HG03439 (cell line): ENCODE measurements at regions not wholly inside any gene's neighbourhood (a gene's known extent, or its start where the extent isn't known, plus 50 kb on each side); places are given as distances from the start of the nearest gene placed in this dataset.
"Not testable (repeated sequence)": the region's sequence is repeated elsewhere in the genome, so short reads cannot be mapped to it uniquely, and the experiment has no call there.

ENCODE experiments used
- ATAC-seq: cut with Tn5 transposase; IDR thresholded peaks from one replicate; pipeline ENCODE4 v1.9.1; 2021; ENCODE audit warnings: mild to moderate bottlenecking, moderate library complexity; ENCODE audit not compliant: unreplicated experiment

GRCh38 chr20:30164389-30164788 is 1093.1 kb upstream of the DEFB115 start:
- ATAC-seq = not testable (repeated sequence)

DNA sequence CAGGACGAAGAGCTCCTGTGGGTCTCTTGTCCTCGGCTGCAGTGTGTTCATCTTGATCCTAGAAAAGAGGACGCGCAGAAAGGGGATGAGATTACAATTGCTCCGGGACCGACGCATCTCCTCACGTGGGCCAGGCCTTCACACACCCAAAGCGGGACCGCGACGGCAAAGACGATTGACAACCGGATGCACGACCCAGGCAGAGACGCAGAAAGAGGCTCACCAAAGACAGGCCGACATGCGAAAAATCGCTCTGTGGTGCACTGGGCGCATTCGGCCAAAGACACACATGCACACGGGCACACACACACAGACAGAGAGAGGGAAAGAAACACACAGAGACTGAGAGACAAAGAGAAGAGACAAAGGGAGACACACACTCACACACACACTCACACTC is 1089.9 kb upstream of the DEFB115 start:
- ATAC-seq = no peak

- no peak for ATAC-seq
Observed at GRCh38 chr20:30168025-30168799, 1089.3 kb upstream of the DEFB115 start.

GRCh38 chr20:30168800-30169138 is 1088.7 kb upstream of the DEFB115 start:
- no peak for ATAC-seq

DNA sequence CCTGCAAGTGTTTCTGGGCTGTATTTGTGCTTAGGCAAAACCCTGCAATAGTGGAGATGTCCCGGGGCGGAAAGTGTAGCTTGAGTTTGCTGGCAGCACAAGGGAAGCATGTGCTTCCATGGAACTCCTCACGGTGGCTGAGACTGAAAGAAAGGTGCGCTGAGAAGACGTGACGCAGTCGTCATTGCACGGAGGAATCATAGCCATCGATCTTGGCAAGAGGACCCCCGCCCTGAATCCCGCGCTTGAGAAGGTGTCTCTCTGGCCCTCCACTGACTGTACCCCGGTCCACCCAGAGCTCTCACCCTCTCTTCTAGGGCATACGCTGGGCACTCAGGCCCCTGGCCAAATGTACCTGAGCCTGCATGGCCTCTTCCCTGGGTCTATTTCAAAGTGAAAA is 1081.8 kb upstream of the DEFB115 start:
- ATAC-seq = no peak

GRCh38 chr20:30183124-30183523 is 1074.3 kb upstream of the DEFB115 start:
- not testable (repeated sequence) for ATAC-seq

DNA sequence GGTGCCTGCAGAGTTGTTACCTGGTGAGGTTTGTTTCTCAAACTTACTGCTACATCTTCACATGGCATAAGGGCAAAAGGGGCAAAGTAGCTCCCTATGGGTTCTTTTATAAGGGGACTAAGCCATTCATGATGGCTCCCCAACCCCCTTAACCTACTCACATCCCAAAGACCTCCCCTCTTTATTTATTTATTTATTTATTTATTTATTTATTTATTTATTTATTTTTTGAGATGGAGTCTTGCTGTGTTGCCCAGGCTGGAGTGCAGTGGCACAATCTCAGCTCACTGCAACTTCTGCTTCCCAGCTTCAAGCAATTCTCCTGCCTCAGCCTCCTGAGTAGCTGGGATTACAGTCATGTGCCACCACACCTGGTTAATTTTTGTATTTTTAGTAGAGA is 1065.7 kb upstream of the DEFB115 start:
- ATAC-seq = not testable (repeated sequence)

DNA sequence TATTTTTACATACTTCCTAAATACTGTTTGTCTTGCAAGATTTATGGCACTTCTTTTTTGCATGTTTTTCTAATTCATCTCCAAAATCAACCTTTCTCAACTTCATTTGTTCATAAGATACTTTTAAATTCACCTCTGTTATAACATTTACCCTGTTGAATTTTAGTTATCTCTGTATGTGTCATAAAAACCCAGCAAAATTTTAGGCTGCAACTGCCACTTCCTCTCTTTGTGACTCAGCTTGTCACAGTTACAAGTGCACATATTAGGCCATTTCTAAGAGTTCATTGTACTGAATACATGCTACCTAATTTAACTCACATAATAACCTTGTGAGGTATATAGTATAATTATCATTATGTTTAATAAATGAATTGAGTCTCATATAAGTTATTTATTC is 1023.0 kb upstream of the DEFB115 start:
- ATAC-seq = not testable (repeated sequence)

GRCh38 chr20:30275073-30275472 is 982.4 kb upstream of the DEFB115 start:
- ATAC-seq = not testable (repeated sequence)

DNA sequence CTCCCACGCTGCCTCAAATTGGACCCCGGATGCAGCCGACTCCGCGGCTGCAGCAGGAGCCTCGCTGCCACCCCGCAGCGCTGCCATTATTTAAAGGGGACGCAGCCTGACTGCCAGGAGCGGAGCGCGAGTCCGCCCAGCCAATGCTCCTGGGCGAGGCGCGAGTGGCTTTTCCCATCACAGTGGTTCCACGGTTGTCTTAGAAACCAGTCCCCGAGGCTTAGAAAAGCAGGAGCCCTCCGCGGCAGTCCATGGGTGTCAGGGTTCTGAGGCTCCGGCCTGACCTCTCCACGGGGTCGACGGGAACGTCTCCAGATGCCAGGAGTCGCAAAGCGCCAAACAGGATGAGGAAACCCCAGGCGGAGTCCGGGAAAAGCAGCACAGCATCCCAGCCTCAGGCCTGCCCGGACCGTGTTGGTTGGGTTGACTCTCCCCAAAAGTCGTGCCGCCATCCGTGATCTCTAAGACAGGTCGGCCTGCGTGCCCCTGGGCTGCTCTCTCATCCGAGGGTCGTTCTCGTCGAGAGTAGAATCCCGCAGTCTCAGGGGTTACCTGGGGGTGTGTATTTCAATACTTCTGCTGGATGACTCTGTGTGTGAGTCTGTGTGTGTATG is 975.8 kb upstream of the DEFB115 start:
- ATAC-seq = no peak

- ATAC-seq = not testable (repeated sequence)
Observed at GRCh38 chr20:30283476-30284280, 973.8 kb upstream of the DEFB115 start.

GRCh38 chr20:30284281-30284905 is 973.1 kb upstream of the DEFB115 start:
- no peak for ATAC-seq

- no peak for ATAC-seq
Observed at GRCh38 chr20:30285677-30286076, 971.8 kb upstream of the DEFB115 start.

DNA sequence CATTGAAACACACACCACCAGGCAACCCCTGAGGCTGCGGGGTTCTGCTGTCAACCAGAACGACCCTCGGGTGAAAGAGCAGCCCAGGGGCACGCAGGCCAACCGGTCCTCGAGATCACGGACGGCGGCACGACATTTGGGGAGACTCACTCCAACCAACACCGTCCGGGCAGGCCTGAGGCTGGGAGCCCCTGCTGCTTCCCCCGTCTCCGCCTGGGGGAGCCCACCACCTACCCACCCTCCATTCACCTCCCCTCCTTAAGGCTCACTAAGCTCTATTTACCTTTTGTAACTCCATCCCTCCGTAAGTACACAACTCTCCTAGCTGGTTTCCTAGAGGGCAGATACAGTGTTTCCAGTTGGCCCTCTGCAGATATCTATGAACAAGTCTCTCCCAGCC is 971.3 kb upstream of the DEFB115 start:
- no peak for ATAC-seq

GRCh38 chr20:30287459-30287858 is 970.0 kb upstream of the DEFB115 start:
- ATAC-seq = not testable (repeated sequence)

DNA sequence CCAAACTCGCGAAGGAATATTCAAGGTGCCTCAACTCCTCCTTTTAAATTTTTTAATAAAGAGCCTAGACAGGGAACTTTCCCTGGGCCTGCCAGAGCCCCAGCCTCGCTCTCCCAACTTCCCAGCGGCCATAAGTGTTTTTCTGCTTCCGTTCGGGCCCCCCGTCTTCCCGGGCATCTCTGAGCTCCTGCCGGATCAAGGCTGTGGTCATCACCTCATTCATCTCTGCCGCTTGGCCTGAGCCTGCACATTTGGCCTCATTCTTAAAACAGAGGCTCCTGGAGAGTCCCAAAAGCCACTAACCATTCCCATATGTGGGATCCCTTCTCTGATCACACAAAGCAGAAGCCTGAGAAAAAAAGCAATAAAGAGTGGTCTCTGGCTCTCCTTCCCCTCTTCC is 969.1 kb upstream of the DEFB115 start:
- ATAC-seq = no peak

DNA sequence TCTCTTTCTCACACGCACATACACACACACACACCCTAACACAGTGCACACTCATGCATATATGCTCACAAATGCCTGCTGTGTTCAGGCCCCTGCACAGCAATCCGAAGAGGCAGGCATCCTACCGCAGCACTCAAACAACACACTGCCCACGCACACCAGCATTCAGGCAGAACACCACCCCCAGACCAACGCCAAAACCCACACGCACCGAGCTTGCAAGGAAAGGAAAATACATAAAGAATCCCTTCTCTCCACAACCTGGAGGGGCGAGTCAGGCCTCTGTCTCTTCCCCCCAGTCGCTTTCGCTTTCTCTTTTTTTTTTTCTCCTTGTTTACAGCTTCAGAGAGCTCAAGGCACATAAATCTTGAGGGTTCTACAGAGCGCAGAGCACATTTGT is 968.4 kb upstream of the DEFB115 start:
- not testable (repeated sequence) for ATAC-seq

- not testable (repeated sequence) for ATAC-seq
Observed at GRCh38 chr20:30289711-30290141, 967.7 kb upstream of the DEFB115 start.

DNA sequence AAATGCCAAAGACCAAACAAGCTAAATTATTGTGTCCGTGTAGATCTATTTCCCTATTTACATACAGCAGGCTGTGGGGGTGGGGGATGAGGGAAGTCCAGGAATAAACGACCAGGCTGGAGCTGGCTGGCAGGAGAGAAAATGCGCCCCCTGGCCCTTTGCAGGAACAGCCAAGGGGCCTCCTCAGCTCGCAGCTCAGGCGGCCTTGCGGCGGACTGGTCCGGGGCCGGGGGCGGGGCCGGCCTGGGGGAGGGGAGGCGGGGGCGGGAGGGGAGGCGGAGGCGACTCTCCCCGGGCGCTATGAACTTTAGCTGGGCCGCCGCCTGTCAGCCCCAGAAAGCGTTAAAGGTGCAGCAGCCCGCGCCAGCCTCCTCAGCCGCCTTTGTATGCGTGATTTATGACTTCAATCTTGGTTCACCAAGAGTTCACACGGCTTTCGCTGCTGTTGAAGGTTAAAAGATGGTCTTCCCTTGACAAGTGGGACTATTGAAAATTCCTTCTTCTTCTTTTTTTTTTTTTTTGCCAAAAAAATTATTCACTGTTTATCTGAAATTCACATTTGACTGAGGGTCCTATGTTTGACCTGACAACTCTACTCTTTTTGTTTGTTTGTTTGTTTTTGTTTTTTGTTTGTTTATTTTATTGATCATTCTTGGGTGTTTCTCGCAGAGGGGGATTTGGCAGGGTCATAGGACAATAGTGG is 967.0 kb upstream of the DEFB115 start:
- ATAC-seq = not testable (repeated sequence)

DNA sequence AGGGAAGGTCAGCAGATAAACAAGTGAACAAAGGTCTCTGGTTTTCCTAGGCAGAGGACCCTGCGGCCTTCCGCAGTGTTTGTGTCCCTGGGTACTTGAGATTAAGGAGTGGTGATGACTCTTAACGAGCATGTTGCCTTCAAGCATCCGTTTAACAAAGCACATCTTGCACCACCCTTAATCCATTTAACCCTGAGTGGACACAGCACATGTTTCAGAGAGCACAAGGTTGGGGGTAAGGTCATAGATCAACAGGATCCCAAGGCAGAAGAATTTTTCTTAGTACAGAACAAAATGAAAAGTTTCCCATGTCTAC is 966.4 kb upstream of the DEFB115 start:
- not testable (repeated sequence) for ATAC-seq

DNA sequence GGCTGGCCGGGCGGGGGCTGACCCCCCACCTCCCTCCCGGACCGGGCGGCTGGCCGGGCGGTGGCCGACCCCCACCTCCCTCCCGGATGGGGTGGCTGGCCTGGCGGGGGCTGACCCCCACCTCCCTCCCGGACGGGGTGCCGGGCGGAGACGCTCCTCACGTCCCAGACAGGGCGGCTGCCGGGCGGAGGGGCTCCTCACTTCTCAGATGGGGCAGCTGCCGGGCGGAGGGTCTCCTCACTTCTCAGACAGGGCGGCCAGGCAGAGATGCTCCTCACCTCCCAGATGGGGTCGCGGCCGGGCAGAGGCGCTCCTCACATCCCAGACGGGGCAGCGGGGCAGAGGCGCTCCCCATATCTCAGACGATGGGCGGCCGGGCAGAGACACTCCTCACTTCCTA is 965.8 kb upstream of the DEFB115 start:
- ATAC-seq = not testable (repeated sequence)
